ENCODE measurements at regions not wholly inside any gene's neighbourhood (a gene's known extent, or its start where the extent isn't known, plus 50 kb on each side); places are given as distances from the start of the nearest gene placed in this dataset.

GRCh38 chr4:60840020-60840419 lies 360.1 kb upstream of the ADGRL3 start:
- TF ChIP-seq ZNF253 (CRISPR knock-in tag; IDR thresholded peaks at IDR 0.05; ENCODE audit: borderline replicate concordance) (no peak), NFRKB (IDR thresholded peaks at IDR 0.05) (no peak), SMAD1 (CRISPR knock-in tag; IDR thresholded peaks at IDR 0.05; ENCODE audit: borderline replicate concordance, low read depth) (no peak), ZFP82 (CRISPR knock-in tag; IDR thresholded peaks at IDR 0.05; ENCODE audit: borderline replicate concordance) (no peak), SRF (IDR thresholded peaks at IDR 0.05; ENCODE audit: low read depth, low read length) (no peak), CTCF (CRISPR knock-in tag; IDR thresholded peaks at IDR 0.05) (no peak), HDAC6 (IDR thresholded peaks at IDR 0.05; ENCODE audit: low read depth, low read length) (no peak), ATF2 (CRISPR knock-in tag; IDR thresholded peaks at IDR 0.05) (no peak), TAF1 (CRISPR knock-in tag; IDR thresholded peaks at IDR 0.05) (no peak)
